ENCODE measurements at regions not wholly inside any gene's neighbourhood (a gene's known extent, or its start where the extent isn't known, plus 50 kb on each side); places are given as distances from the start of the nearest gene placed in this dataset.

- Histone ChIP-seq H4K20me1 (ENCODE audit: insufficient read depth, low read length, poor library complexity, severe bottlenecking) (no peaks in the 10 kb centered on the region), H3K4me1 (ENCODE audit: insufficient read depth, low read length, poor library complexity, severe bottlenecking) (no peaks in the 10 kb centered on the region), H3K4me3 (ENCODE audit: low read length, poor library complexity, severe bottlenecking) (no peak overlapping the region), H3F3A (ENCODE audit: low read depth) (no peaks in the 10 kb centered on the region), H3K27me3 (ENCODE audit: insufficient read depth, low read length, poor library complexity, severe bottlenecking) (no peaks in the 10 kb centered on the region), H3K79me2 (ENCODE audit: insufficient read depth, low read length) (no peaks in the 10 kb centered on the region), H3K36me3 (ENCODE audit: insufficient read depth, low read length) (no peaks in the 10 kb centered on the region), H3K4me2 (ENCODE audit: low read depth, low read length, poor library complexity, severe bottlenecking) (no peak overlapping the region), H3K9me2 (replicated peaks; ENCODE audit: low read depth, low read length) (no peaks in the 10 kb centered on the region), H2AFZ (ENCODE audit: low read length) (no peak overlapping the region), H3K9ac (ENCODE audit: low read depth, low read length, poor library complexity, severe bottlenecking) (no peak overlapping the region), H3K9me3 (ENCODE audit: insufficient read depth, low read depth, low read length) (peaks cover 3% of the 10 kb centered on the region; the same call in 1 of the 2 replicates)
- TF ChIP-seq CTCF (conservative IDR thresholded peaks at IDR 0.05; ENCODE audit: low read length) (no peak), EZH2phosphoT487 (IDR thresholded peaks at IDR 0.05; ENCODE audit: borderline replicate concordance) (no peak)
Observed at GRCh38 chr2:139353874-139354273, 573.7 kb upstream of the NXPH2 start.

GRCh38 chr2:139317259-139317658 lies 537.1 kb upstream of the NXPH2 start:
- no peaks in the 10 kb centered on the region for H3F3A ChIP-seq (ENCODE audit: low read depth)
- no peak overlapping the region for H3K4me2 ChIP-seq (ENCODE audit: low read depth, low read length, poor library complexity, severe bottlenecking)
- TF ChIP-seq EZH2phosphoT487 (IDR thresholded peaks at IDR 0.05; ENCODE audit: borderline replicate concordance) (no peak), CTCF (conservative IDR thresholded peaks at IDR 0.05; ENCODE audit: low read length) (no peak)
- no peak overlapping the region for H2AFZ ChIP-seq (ENCODE audit: low read length)
- H3K9me2 ChIP-seq (replicated peaks; ENCODE audit: low read depth, low read length): no peaks in the 10 kb centered on the region
- no peaks in the 10 kb centered on the region for H3K27me3 ChIP-seq (ENCODE audit: insufficient read depth, low read length, poor library complexity, severe bottlenecking)
- no peaks in the 10 kb centered on the region for H3K79me2 ChIP-seq (ENCODE audit: insufficient read depth, low read length)
- no peaks in the 10 kb centered on the region for H3K4me1 ChIP-seq (ENCODE audit: insufficient read depth, low read length, poor library complexity, severe bottlenecking)
- no peak overlapping the region for H3K4me3 ChIP-seq (ENCODE audit: low read length, poor library complexity, severe bottlenecking)
- H3K36me3 ChIP-seq (ENCODE audit: insufficient read depth, low read length): no peaks in the 10 kb centered on the region
- H3K9ac ChIP-seq (ENCODE audit: low read depth, low read length, poor library complexity, severe bottlenecking): no peak overlapping the region
- no peaks in the 10 kb centered on the region for H4K20me1 ChIP-seq (ENCODE audit: insufficient read depth, low read length, poor library complexity, severe bottlenecking)
- no peaks in the 10 kb centered on the region for H3K9me3 ChIP-seq (ENCODE audit: insufficient read depth, low read depth, low read length)

- Histone ChIP-seq H2AFZ (ENCODE audit: low read length) (no peak overlapping the region), H3K9me3 (ENCODE audit: insufficient read depth, low read depth, low read length) (no peaks in the 10 kb centered on the region), H3K4me2 (ENCODE audit: low read depth, low read length, poor library complexity, severe bottlenecking) (no peak overlapping the region), H3K79me2 (ENCODE audit: insufficient read depth, low read length) (no peaks in the 10 kb centered on the region), H4K20me1 (ENCODE audit: insufficient read depth, low read length, poor library complexity, severe bottlenecking) (no peaks in the 10 kb centered on the region), H3K9ac (ENCODE audit: low read depth, low read length, poor library complexity, severe bottlenecking) (no peak overlapping the region), H3K4me1 (ENCODE audit: insufficient read depth, low read length, poor library complexity, severe bottlenecking) (no peaks in the 10 kb centered on the region), H3F3A (ENCODE audit: low read depth) (no peaks in the 10 kb centered on the region), H3K27me3 (ENCODE audit: insufficient read depth, low read length, poor library complexity, severe bottlenecking) (no peaks in the 10 kb centered on the region), H3K36me3 (ENCODE audit: insufficient read depth, low read length) (no peaks in the 10 kb centered on the region), H3K9me2 (replicated peaks; ENCODE audit: low read depth, low read length) (no peaks in the 10 kb centered on the region), H3K4me3 (ENCODE audit: low read length, poor library complexity, severe bottlenecking) (no peak overlapping the region)
- TF ChIP-seq EZH2phosphoT487 (IDR thresholded peaks at IDR 0.05; ENCODE audit: borderline replicate concordance) (no peak), CTCF (conservative IDR thresholded peaks at IDR 0.05; ENCODE audit: low read length) (no peak)
Observed at GRCh38 chr2:139314059-139314458, 533.9 kb upstream of the NXPH2 start.
